ENCODE measurements at regions not wholly inside any gene's neighbourhood (a gene's known extent, or its start where the extent isn't known, plus 50 kb on each side); places are given as distances from the start of the nearest gene placed in this dataset.
"Not testable (repeated sequence)": the region's sequence is repeated elsewhere in the genome, so short reads cannot be mapped to it uniquely, and the experiment has no call there.

DNA sequence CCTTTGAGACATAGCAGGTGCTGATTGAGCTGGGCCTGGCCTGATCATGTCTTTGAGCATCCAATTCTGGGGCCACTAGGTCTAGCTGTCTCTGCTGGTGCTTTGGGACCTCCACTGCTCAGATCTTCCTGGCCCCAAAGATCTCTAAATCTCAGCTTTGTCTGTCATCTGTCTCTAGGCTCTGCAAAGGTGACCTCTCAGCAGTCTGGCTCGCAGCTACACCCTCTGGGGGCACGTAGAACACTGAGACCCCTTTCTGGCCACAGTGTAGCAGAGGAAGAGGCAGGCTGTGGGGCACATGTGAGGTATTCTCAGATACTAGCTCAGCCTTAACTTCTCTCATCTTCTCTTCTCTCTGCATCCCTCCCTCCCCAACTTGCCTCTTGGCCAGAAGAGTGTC is 298.1 kb upstream of the PLGLB1 start:
- FAIRE-seq, result not testable (repeated sequence)

DNA sequence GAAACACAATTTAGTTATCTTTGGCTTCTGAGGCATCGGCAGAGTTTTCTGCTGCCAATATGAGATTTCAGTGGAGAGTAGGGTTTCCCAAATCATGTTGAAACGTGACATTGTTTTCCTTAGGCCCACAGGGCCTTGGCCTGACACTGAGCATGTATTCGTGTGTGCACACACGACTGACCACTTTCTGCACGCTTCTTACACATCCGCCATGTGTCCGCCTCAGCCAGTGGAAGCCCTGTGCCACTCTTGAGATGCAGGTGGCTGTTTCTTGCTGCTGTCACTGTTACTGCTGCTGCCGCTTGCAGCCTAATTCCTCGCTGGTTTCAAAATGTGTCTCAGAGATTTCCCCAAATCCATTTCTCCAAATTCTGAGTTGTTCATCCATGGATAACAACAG is 299.6 kb upstream of the PLGLB1 start:
- not testable (repeated sequence) for FAIRE-seq

DNA sequence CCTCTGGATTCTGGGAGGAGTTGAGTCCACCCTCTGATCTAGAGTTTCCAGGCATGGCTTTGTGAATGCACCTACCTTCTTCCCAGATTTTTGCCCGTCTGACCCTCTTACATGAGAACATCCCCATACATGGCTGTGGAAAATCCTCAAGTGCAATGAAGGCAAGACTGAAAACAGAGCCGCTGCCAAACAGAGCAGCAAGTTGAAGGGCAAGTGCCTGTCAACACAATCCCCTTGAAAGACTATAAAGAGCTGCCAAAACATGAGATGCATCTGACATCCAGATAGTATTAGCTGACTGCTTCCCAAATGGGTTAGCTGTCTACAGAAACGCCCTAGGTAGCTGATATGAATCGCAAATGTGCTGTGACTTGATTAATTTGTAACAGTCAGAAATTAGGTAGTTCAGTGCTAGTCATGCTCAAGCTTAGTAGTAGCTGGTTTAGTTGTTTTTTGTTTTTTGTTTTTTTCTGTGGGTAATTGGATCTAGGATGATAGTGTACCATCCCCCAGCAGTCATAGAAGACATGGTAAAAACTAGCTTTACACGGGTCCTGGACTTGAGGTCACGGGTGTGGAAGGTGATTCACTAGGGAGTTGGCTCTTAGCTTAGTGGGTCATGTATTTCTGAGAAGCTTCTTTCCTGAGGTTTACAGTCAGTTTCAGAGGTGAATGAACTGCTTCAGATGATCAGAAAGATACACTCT is 302.8 kb upstream of the PLGLB1 start:
- not testable (repeated sequence) for FAIRE-seq

DNA sequence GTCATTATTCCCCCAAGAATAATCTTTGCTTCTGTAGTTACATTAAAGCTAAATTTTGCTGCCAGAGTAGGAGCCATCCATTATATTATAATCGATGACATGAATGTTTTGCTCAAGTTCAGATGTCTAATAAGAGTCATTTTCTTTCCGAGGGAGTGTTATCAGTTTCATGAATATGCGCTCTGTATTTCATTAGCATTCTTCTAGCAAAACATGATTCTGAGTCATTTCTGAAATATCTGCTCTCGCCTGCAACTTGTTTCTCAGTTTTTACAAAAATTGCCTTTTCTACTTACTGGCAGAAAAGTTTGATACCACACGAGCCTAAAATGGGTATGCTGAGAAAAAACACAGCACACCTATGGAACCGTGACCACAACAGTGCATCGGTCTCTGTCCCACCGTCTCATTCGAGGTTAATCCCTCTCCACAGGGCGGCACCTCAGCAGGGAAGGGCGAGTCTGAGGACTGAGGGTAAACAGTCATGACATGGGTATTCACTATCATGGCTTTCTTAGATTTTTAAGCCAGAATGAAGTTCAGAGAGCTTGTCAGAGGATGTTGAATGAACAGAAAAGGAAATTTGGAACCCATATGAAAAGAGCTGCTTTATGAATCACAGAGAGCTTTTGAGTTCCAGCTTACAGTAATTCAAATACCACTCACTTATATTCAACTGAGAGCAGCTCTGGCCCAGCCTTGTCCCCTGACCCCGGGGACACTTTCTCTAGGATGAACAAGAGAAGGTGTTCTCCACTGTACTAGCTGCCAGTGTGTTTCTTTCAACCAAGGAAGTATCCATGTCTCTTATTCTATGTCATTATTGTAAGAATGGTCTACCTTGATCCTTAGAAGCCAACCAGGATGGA is 303.6 kb upstream of the PLGLB1 start:
- not testable (repeated sequence) for FAIRE-seq

DNA sequence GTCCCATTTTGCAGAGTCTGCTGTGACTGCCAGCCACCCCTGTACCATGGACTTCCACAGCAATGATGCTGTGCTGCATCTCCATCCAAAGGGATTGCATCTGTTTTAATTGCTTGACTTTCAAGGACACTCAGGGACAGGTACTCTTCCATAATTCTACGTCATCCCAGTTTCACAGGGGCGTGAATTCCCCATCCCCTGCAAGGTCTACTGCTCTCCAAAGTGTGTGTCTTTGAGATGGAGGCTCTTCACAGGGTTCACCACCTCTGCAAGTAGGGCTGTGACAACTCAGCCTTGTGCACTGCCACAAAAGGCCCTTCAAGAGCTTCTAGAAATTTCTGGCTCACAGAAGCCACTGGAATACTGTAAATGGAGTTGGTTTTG is 304.3 kb upstream of the PLGLB1 start:
- not testable (repeated sequence) for FAIRE-seq

DNA sequence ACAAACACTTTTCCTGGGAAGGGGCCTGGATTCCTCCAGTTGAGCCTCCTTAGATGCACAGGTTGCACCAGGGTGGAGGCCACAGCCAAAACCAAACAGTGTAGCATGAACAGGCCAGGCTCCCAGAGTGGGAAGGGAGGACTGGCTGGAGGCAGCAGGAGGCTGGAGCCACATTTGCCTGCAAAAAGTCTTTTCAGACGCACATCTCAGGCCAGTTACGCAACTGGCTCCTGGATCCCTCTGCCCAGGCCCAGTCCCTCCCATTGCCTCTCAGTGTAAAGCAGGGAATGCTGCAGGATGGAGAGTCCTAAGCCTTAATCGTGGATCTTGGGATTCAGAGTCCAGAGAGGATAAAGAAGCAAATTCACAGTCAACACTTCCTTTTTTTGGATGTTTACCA is 305.1 kb upstream of the PLGLB1 start:
- FAIRE-seq, result not testable (repeated sequence)

DNA sequence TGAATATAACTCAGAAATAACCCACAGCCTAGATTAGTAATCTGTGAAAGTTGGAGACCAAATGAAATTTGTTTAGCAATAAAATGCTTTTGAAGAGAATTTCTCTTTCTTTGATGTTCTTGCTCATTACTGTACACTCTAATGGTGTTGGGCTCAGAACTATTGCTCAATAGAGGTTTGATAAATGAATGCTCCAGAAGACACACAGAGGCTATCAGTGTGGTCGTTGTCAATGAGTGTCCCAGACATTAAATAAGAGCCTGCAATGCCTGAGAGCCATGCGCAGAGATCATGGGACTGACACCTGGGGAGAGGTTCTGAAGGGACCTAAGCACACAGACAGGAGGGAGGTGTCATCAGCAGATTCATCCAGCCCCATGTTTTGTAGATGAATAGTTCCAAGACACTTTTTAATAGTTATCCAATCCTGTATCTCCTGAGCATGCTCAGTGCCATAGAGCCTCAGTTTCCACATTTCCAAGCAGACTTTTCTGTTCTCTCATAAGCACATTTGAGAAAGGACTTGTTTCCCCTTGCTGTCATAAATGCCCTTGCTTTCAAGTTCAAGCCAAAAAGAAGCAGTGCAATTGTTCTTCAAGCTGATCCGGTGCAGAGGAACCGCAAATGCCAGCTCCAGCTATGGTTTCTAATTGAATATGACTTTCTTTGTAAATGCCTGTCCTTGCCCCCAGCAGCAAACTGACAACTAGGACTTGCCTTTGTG is 306.2 kb upstream of the PLGLB1 start:
- not testable (repeated sequence) for FAIRE-seq

DNA sequence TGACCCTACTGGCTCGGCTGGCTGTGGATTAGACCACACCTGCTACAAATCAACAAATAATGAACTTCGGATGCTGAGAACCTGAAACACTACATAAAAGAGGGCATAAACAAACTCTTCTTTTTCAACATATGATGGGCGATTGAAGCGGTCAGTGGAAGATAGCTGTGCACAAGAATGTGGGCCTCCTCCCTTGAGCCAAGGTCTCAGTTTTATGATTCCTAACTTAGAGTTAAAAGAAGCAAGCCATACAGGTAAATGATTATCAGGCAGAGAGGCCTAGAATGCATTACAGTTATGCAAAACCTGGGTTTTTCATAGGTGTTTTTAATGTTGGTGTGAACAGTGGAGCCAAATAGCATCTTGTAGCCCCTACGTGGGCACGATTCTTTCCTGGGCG is 307.9 kb upstream of the PLGLB1 start:
- FAIRE-seq, result not testable (repeated sequence)

DNA sequence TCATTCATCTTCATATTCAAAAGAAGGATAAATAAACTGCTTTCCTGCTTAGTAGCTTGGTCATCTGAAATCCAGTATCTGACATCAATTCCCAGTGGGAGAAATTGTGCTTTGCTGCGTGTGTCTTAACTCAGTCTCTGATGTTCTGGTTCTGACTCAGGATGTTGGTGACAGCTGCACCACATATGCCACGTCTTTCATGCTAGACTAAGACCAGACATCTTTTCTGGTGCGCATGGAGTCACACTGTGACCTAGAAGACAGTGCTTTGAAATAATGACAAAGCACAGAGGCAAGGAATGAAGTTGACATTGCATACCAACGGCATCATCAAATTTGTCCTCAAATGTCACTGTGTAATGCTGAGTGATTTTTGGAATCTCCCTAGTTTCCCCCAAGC is 308.8 kb upstream of the PLGLB1 start:
- not testable (repeated sequence) for FAIRE-seq

DNA sequence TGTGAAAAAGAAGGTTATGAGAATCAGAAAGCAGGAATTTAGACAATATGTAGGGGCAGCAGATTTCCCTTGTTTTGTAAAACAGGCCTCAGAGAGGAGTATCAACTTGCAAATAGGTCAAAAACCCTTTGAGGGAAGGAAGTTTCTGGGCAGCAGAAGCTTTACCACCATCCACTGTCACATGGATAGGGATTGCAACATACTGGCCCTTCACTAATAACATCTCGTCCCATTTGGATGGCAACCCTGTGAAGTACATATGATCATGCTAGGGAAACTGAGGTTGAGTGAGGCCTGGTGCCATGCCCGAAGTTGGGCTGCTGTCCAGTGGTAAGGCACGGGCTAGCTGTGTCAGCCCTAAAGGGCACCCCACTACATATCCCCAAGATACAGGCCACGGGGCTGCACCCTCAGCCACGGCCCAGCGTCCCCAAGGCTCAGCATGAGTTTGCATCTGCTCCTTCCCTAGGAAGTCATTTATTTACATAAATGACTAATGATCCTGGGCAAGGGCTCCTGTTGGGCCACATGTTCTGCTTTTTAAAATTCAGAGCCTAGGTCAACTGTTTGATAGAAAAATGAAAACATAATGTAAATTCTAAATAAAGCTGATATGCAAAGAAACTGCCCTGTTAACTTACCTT is 310.4 kb upstream of the PLGLB1 start:
- FAIRE-seq, result not testable (repeated sequence)

DNA sequence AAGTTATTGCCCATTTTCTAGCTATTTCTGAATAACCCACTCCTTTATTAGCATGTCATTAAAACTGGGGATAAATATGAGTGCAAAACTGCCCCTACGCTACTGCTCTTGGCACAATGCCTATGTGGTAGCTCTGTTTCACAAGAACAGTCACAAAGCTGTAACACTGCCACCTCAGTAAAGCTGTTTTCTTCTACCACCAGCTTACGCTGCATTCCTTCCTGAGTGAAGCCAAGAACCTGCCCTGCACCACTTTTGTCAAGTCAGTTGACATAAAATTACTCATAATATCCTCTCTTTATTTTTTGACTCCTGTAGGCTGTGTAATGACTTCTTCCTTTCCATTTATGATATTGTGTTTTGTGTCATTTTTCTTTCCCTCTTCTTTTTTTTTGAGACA is 313.2 kb upstream of the PLGLB1 start:
- not testable (repeated sequence) for FAIRE-seq

DNA sequence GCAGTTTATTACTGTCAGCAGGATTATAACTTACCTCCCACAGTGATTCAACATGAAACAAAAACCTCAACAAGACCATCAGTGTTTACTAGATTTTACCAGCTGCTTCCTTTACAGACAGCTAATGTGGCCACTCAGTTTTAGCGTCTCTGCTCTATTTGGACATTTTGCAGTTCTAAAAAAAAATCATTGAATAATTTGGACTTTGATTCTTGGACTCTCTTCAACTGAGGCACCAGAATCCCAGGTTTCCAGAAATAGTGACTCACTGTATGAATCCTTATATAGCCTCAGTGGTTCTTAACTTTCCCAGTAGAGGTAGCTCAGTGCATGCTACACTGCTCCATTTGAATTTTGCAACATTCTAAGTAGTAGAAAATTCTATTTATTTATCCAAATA is 317.4 kb upstream of the PLGLB1 start:
- not testable (repeated sequence) for FAIRE-seq

DNA sequence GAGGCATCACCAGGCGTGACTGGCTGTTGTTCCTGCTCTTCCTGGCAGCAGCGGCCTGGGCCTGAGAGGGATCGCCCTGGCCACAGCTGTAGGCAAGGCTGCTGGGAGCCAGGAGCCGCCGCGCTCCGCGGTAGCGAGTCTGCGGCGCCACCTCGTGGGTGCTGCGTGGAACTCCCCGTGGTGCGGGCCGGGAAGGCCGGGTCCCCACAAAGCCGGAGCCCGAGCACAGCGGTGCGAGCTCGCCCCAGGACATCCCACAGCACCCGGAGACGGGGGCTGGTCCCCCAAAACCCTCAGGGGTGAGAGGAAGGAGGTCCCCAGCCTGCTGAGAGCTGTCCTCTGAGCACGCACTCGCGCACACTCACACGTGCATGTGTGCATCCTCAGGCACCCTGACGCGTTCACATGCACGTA is 320.0 kb upstream of the PLGLB1 start:
- not testable (repeated sequence) for FAIRE-seq

DNA sequence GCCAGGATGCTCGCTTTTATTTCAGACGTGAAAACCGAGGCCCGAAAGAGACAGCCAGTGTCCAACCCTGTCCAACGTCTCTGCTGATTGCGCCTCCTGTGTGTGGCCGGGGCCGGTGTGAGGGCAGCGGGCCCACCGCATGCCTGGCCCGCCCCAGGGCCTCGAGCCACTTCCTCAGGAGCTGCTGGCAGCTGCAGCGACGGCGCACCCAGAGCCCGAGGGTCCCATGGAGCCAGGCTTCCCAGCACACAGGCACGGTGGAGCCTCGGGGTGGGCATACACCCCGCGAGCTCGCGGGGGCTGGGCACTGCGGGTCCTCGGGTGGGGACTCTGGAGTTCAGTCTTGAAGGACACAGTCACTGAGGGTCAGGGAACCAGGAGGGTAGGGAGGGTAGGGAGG is 320.5 kb upstream of the PLGLB1 start:
- FAIRE-seq, result not testable (repeated sequence)

DNA sequence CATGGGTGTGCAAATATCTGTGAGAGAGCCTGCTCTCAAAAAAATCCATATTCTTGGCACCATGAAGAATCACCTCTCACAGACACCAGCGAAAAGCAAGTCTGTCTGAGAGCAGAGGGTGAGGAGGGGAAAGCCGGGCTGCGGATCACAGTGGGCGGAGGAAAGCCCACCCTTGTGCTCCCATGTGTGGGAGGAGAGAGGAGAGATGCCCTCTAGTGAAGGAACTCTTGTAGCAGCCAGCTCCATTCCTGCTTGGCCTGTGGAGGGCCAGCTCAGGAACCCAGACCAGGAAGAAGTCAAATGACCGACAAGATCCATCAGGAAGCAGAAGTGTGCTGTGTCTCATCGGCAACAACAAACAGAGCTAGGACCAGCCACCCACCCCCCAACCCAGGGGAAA is 321.7 kb upstream of the PLGLB1 start:
- FAIRE-seq, result not testable (repeated sequence)

DNA sequence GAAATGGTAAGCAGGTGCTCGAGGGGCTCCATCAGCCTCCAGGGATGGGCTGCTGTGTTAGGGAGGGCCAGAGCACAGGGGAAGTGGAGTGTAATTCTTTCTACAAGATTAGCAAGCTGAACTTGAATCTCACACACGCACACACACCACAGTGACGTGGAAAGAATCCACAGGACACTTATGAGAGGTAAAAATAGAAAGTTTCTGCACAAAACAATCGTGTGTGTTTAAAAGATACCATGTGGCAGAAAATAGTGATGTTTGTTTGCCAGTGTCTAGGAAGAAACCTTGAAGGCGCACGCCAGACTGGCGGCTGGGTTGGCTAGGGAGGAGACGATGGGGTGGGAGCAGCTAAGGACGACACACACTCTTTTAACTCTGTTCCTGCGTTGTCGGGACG is 323.6 kb upstream of the PLGLB1 start:
- FAIRE-seq, result not testable (repeated sequence)

DNA sequence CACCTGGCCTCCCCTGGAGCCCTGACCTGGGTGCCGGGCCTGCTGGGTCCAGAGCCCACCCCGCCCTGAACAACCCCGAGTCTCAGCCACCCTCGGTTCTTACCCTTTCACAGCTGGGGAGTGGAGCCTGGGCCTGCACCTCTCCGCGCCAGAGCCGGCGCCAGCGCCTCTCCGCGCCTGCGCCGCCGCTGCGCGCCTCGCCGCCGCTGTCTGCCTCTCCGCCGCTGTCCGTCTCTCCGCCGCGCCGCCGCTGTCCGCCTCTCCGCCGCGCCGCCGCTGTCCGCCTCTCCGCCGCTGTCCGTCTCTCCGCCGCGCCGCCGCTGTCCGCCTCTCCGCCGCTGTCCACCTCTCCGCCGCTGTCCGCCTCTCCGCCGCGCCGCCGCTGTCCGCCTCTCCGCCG is 326.9 kb upstream of the PLGLB1 start:
- not testable (repeated sequence) for FAIRE-seq

DNA sequence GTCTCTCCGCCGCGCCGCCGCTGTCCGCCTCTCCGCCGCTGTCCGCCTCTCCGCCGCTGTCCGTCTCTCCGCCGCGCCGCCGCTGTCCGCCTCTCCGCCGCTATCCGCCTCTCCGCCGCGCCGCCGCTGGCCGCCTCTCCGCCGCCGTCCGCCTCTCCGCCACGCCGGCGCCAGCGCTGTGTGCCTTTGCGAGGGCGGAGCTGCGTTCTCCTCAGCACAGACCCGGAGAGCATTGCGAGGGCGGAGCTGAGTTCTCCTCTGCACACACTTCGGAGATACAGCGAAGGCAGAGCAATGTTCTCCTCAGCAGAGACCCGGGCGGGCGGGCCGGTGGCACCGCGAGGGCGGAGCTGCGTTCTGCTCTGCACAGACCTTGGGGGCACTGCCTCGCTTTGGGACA is 327.4 kb upstream of the PLGLB1 start:
- FAIRE-seq, result not testable (repeated sequence)

DNA sequence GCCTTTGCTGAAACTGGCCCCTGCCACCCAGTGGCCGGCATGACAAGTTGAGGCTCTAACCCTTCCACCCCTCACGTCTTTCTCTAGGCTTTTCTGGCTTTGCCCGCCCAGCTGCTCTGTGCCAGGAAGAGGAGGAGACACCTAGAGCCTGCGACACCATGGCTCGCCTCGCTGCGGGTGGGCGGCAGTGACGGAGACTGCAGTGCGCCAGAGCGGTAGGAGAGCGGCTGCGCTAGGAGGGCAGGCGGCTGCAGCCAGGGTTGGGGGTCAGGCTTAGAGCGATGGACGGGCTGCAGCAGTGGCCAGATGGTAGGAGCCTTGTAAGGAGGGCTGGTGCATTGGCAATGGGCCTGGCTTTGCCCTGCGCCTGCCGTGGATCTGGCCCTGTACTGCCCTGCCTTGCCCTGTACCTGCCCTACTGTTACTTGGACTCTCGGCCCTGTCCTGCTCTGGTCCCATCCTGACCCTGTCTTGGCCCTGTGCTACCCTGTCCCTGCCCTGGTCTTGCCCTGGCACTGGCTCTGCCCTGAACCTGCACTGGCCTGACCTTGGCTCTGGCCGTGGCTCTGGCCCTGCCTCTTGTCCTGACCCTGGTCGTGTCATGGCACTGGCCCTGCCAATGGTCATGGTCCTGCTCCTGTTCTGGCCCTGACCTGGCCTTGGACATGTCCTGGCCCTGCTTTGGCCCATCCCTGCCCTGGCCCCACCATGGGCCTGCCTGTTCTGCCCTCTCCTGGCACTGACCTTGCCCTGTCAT is 330.7 kb upstream of the PLGLB1 start:
- FAIRE-seq, result not testable (repeated sequence)

DNA sequence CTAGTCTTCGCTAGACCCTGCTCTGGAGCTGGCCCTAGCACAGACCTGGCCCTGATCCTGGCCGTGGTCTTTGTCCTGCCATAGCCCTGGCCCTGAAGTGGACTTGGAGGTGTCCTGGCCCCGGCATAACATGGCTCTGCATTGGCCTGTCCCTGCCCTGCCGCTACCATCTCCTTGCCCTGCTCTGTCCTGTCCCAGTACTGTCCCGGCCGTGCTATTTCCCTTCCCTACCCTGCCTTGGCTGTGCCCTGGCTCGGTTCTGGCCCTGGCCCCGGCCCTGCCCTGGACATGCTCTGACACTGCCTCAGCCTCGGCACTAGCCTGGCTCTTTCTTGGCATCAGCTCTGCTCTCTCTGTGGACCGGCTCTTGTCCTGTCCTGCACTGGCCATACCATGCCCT is 331.8 kb upstream of the PLGLB1 start:
- not testable (repeated sequence) for FAIRE-seq

DNA sequence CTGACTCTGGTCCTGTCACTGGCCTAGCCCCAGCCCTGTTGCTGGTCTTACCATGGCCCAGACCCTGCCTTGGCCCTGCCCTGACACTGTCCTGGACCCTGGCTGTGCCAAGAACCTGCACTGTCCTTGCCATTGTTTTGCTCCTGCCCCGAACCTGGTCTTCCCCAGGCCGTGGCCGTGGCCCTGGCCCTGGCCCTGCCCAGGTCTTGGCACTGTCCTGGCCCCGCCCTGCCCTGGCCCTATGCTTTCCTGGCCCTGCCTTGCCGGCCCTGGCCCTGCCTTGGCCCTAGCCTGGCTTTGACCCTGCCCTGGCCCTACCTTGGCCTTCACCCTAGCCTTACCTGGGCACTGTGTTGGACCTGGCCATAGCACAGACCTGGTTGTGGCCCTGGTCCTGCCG is 332.5 kb upstream of the PLGLB1 start:
- FAIRE-seq, result not testable (repeated sequence)

DNA sequence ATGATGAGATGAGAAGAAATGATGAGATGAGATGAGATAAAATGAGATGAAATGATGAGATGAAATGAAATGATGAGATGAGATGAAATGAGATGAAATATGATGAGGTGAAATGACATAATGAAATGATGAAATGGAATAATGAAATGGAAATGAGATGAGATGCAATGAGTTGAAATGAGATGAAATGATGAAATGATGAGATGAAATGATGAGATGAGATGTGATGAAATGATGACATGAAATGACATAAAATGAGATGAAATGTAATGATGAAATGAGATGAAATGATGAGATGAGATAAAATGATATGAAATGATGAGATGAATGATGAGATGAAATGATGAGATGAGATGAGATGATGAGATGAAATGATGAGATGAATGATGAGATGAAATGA is 338.6 kb upstream of the PLGLB1 start:
- not testable (repeated sequence) for FAIRE-seq
